ENCODE measurements at regions not wholly inside any gene's neighbourhood (a gene's known extent, or its start where the extent isn't known, plus 50 kb on each side); places are given as distances from the start of the nearest gene placed in this dataset.

GRCh38 chr6:148658681-148659430, 88.0 kb upstream of the UST start:
- Histone ChIP-seq H3K4me1 (ENCODE audit: control insufficient read depth, insufficient read depth, low read length) (no peaks in the 10 kb centered on the region), H3K36me3 (ENCODE audit: control insufficient read depth, insufficient read depth, low read length) (no peaks in the 10 kb centered on the region), H3K4me3 (ENCODE audit: low read length) (no peak overlapping the region), H3K27ac (ENCODE audit: low read depth, low read length) (no peak overlapping the region), H3K27me3 (ENCODE audit: control insufficient read depth, insufficient read depth, low read length) (no peaks in the 10 kb centered on the region), H3K9ac (ENCODE audit: low read length) (no peak overlapping the region)

DNA sequence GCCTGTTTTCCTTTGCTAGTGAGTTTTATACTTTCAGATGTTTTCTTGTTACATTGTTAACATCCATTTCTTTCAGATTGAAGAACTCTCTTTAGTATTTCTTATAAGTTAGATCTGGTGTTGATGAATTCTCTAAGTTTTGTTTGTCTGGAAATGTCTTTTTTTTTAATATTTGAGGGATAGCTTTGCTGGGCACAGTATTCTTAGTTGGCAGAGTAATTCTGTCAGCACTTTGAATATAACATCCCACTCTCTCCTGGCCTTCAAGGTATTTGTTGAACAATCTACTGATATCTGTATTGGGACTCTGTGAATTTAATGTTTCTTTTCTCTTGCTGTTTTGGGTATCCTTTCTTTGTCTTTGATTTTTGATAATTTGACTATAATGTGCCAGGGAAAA, 79.4 kb upstream of the UST start:
- Histone ChIP-seq H3K4me3 (ENCODE audit: low read length) (no peak overlapping the region), H3K27me3 (ENCODE audit: control insufficient read depth, insufficient read depth, low read length) (no peaks in the 10 kb centered on the region), H3K9ac (ENCODE audit: low read length) (no peak overlapping the region), H3K36me3 (ENCODE audit: control insufficient read depth, insufficient read depth, low read length) (no peaks in the 10 kb centered on the region), H3K27ac (ENCODE audit: low read depth, low read length) (no peak overlapping the region), H3K4me1 (ENCODE audit: control insufficient read depth, insufficient read depth, low read length) (no peaks in the 10 kb centered on the region)

- no peaks in the 10 kb centered on the region for H3K27me3 ChIP-seq (ENCODE audit: control insufficient read depth, insufficient read depth, low read length)
- H3K36me3 ChIP-seq (ENCODE audit: control insufficient read depth, insufficient read depth, low read length), result no peaks in the 10 kb centered on the region
- no peak overlapping the region for H3K27ac ChIP-seq (ENCODE audit: low read depth, low read length)
- no peaks in the 10 kb centered on the region for H3K4me1 ChIP-seq (ENCODE audit: control insufficient read depth, insufficient read depth, low read length)
- H3K4me3 ChIP-seq (ENCODE audit: low read length), result no peak overlapping the region
- H3K9ac ChIP-seq (ENCODE audit: low read length), result no peak overlapping the region
These were observed 75.7 kb upstream of the UST start for GRCh38 chr6:148671085-148671484.

GRCh38 chr6:148671952-148672351, 74.9 kb upstream of the UST start:
- H3K27ac ChIP-seq (ENCODE audit: low read depth, low read length), result no peak overlapping the region
- H3K4me1 ChIP-seq (ENCODE audit: control insufficient read depth, insufficient read depth, low read length), result no peaks in the 10 kb centered on the region
- H3K4me3 ChIP-seq (ENCODE audit: low read length), result no peak overlapping the region
- H3K27me3 ChIP-seq (ENCODE audit: control insufficient read depth, insufficient read depth, low read length), result no peaks in the 10 kb centered on the region
- no peaks in the 10 kb centered on the region for H3K36me3 ChIP-seq (ENCODE audit: control insufficient read depth, insufficient read depth, low read length)
- no peak overlapping the region for H3K9ac ChIP-seq (ENCODE audit: low read length)

- H3K4me1 ChIP-seq (ENCODE audit: control insufficient read depth, insufficient read depth, low read length), result no peaks in the 10 kb centered on the region
- no peaks in the 10 kb centered on the region for H3K36me3 ChIP-seq (ENCODE audit: control insufficient read depth, insufficient read depth, low read length)
- no peak overlapping the region for H3K27ac ChIP-seq (ENCODE audit: low read depth, low read length)
- H3K27me3 ChIP-seq (ENCODE audit: control insufficient read depth, insufficient read depth, low read length), result no peaks in the 10 kb centered on the region
- no peak overlapping the region for H3K4me3 ChIP-seq (ENCODE audit: low read length)
- H3K9ac ChIP-seq (ENCODE audit: low read length), result no peak overlapping the region
These were observed 72.5 kb upstream of the UST start for GRCh38 chr6:148674306-148674705.

DNA sequence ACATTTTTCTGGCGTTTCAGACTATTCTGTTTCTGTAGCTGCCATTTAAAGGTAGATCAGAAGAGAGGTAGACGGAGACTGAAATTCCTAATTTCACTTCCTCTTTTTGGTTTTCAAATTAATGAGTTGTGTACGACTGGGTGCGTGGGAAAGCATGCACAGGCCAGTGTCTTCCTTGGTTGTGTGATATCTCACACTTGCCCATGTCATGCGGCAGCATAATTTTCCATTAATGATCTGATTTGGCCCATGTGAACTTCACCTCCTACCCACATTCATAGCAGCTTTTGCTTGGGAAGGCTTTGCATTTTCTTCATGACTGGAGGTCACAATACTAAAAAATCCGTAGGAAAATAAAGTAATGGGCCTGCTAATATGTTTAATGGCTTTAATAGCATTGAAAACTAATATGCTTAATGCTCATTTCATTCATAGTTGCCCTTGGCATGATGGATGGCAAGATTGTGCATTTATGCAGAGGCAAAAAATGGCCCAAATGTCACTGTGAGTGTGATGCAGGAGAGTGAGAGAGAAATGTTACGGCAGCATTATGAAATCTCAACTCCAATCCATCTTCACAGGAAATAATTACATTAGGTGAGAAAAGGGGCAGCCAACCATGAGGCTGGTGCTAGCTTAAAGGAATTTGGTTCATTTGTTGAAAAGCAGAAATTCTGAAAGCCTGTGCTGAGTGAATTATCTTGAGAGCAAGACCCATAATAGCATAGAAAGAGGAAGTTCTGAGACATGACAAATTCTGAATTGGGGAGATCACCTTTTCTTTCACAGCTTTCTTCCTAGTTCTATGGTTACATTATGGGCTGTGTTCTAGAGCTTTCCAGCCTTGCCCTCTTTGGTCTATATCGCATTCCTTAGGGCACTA, 69.0 kb upstream of the UST start:
- H3K4me1 ChIP-seq (ENCODE audit: control insufficient read depth, insufficient read depth, low read length), result no peaks in the 10 kb centered on the region
- no peak overlapping the region for H3K9ac ChIP-seq (ENCODE audit: low read length)
- no peaks in the 10 kb centered on the region for H3K36me3 ChIP-seq (ENCODE audit: control insufficient read depth, insufficient read depth, low read length)
- no peaks in the 10 kb centered on the region for H3K27me3 ChIP-seq (ENCODE audit: control insufficient read depth, insufficient read depth, low read length)
- no peak overlapping the region for H3K27ac ChIP-seq (ENCODE audit: low read depth, low read length)
- H3K4me3 ChIP-seq (ENCODE audit: low read length), result no peak overlapping the region

DNA sequence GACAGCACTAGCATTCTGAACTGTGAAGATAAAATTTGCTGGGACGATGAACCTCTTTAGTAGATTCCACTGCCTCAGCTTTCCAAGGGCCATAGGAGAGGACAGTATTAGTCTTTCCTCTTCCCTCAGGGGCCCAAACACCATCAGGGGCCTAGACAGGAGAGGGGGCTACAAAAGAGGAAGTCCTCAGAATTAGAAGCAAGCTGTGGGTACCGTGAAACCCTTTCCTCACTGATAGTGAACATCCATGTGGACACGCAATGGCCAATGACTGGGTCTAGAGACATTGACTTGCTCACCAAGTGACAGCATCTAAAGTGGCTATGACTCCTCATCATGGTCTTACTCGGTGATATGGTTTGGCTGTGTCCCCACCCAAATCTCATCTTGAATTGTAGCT, 68.1 kb upstream of the UST start:
- Histone ChIP-seq H3K4me1 (ENCODE audit: control insufficient read depth, insufficient read depth, low read length) (no peaks in the 10 kb centered on the region), H3K4me3 (ENCODE audit: low read length) (no peak overlapping the region), H3K27ac (ENCODE audit: low read depth, low read length) (no peak overlapping the region)

GRCh38 chr6:148681666-148682065, 65.2 kb upstream of the UST start:
- H3K27ac ChIP-seq (ENCODE audit: low read depth, low read length), result no peak overlapping the region
- H3K9ac ChIP-seq (ENCODE audit: low read length), result no peak overlapping the region
- H3K36me3 ChIP-seq (ENCODE audit: control insufficient read depth, insufficient read depth, low read length), result no peaks in the 10 kb centered on the region

More for the DNA sequence above, 68.1 kb upstream of the UST start:
- no peak overlapping the region for H3K9ac ChIP-seq (ENCODE audit: low read length)
- no peaks in the 10 kb centered on the region for H3K36me3 ChIP-seq (ENCODE audit: control insufficient read depth, insufficient read depth, low read length)
- no peaks in the 10 kb centered on the region for H3K27me3 ChIP-seq (ENCODE audit: control insufficient read depth, insufficient read depth, low read length)

DNA sequence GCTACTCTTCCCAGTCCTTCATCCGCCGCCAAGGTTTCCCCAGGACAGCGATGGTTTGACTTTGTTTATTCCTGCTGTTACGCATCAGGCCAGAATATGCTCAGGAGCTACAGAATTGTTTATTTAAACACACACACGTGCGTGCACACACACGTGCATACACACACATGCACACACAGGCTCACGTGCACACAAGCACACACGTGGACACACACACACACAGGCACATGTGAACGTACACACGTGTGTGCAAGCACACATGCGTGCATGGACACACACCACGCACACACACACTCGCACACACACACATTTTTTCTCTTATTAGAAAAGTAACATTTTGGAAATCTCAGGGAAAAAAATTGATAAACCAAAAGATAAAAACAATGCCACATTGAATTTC, 64.6 kb upstream of the UST start:
- H3K36me3 ChIP-seq (ENCODE audit: control insufficient read depth, insufficient read depth, low read length), result no peaks in the 10 kb centered on the region
- H3K4me1 ChIP-seq (ENCODE audit: control insufficient read depth, insufficient read depth, low read length), result no peaks in the 10 kb centered on the region
- no peak overlapping the region for H3K9ac ChIP-seq (ENCODE audit: low read length)
- H3K27me3 ChIP-seq (ENCODE audit: control insufficient read depth, insufficient read depth, low read length), result no peaks in the 10 kb centered on the region
- H3K4me3 ChIP-seq (ENCODE audit: low read length), result no peak overlapping the region
- H3K27ac ChIP-seq (ENCODE audit: low read depth, low read length), result no peak overlapping the region

More at GRCh38 chr6:148681666-148682065, 65.2 kb upstream of the UST start:
- Histone ChIP-seq H3K4me3 (ENCODE audit: low read length) (no peak overlapping the region), H3K27me3 (ENCODE audit: control insufficient read depth, insufficient read depth, low read length) (no peaks in the 10 kb centered on the region), H3K4me1 (ENCODE audit: control insufficient read depth, insufficient read depth, low read length) (no peaks in the 10 kb centered on the region)

- no peak overlapping the region for H3K27ac ChIP-seq (ENCODE audit: low read depth, low read length)
- no peaks in the 10 kb centered on the region for H3K27me3 ChIP-seq (ENCODE audit: control insufficient read depth, insufficient read depth, low read length)
These were observed 63.8 kb upstream of the UST start for GRCh38 chr6:148682990-148683389.

DNA sequence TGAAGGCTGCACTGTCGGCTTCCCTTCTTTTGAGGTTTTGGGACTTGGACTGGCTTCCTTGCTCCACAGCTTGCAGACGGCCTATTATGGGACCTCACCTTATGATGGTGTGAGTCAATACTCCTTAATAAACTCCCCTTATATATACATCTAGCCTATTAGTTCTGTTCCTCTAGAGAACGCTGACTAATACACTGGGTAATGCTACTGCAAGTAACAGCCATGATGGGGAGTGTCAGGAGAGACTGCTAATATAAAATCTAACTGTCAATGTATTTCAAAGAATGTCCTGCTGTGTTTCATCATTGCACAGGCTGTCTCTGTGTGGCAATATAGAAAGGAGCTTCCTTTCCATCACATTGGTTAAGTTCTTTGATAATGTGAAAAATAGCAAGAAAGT, 57.7 kb upstream of the UST start:
- H3K27me3 ChIP-seq (ENCODE audit: control insufficient read depth, insufficient read depth, low read length), result no peaks in the 10 kb centered on the region
- H3K27ac ChIP-seq (ENCODE audit: low read depth, low read length), result no peak overlapping the region
- H3K36me3 ChIP-seq (ENCODE audit: control insufficient read depth, insufficient read depth, low read length), result no peaks in the 10 kb centered on the region
- H3K4me3 ChIP-seq (ENCODE audit: low read length), result no peak overlapping the region
- no peak overlapping the region for H3K9ac ChIP-seq (ENCODE audit: low read length)
- no peaks in the 10 kb centered on the region for H3K4me1 ChIP-seq (ENCODE audit: control insufficient read depth, insufficient read depth, low read length)

More at GRCh38 chr6:148682990-148683389, 63.8 kb upstream of the UST start:
- no peak overlapping the region for H3K9ac ChIP-seq (ENCODE audit: low read length)
- no peak overlapping the region for H3K4me3 ChIP-seq (ENCODE audit: low read length)
- no peaks in the 10 kb centered on the region for H3K36me3 ChIP-seq (ENCODE audit: control insufficient read depth, insufficient read depth, low read length)
- H3K4me1 ChIP-seq (ENCODE audit: control insufficient read depth, insufficient read depth, low read length), result no peaks in the 10 kb centered on the region

DNA sequence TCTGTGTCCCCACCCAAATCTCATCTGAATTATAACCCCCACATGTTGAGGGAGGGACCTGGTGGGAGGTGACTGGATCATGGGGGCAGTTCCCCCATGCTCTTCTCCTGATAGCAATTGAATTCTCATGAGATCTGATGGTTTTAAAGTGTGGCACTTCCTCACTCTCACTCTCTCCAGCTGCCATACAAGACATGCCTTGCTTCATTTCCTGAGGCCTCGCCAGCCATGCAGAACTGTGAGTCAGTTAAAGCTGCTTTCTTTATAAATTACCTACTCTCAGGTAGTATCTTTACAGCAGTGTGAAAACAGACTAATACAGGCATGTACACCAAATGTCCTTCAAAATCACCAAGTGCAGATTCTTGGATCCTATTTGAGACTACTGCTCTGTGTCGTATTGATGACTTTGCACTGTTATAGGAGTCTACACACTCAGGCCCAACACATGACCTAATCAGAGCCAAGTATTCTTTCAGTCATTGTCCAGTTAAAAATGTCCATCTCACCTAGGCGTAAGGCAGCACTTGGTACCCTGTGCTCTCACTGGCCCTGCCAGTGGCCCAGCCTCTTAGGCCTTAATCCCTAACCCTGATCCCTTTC, 52.8 kb upstream of the UST start:
- Histone ChIP-seq H3K27ac (ENCODE audit: low read depth, low read length) (no peak overlapping the region), H3K27me3 (ENCODE audit: control insufficient read depth, insufficient read depth, low read length) (no peaks in the 10 kb centered on the region), H3K4me1 (ENCODE audit: control insufficient read depth, insufficient read depth, low read length) (no peaks in the 10 kb centered on the region), H3K36me3 (ENCODE audit: control insufficient read depth, insufficient read depth, low read length) (no peaks in the 10 kb centered on the region), H3K9ac (ENCODE audit: low read length) (no peak overlapping the region), H3K4me3 (ENCODE audit: low read length) (no peak overlapping the region)

All from rectal smooth muscle tissue (tissue), 1 donor.